ENCODE measurements at regions not wholly inside any gene's neighbourhood (a gene's known extent, or its start where the extent isn't known, plus 50 kb on each side); places are given as distances from the start of the nearest gene placed in this dataset.

- no peak for TF ChIP-seq CTCF (IDR thresholded peaks at IDR 0.05)
- no peak for TF ChIP-seq EZH2 (IDR thresholded peaks at IDR 0.05)
- TF ChIP-seq EZH2phosphoT487 (IDR thresholded peaks at IDR 0.05), result no peak
These were observed 1086.1 kb upstream of the CELF4 start for GRCh38 chr18:38651736-38652135.
